RWPE2 (cell line): ENCODE measurements at regions not wholly inside any gene's neighbourhood (a gene's known extent, or its start where the extent isn't known, plus 50 kb on each side); places are given as distances from the start of the nearest gene placed in this dataset.

Experiments used
- ATAC-seq: fragments of 200-7000 bp; cut with Tn5 transposase; 3 replicates; pipeline ENCODE4 v1.9.1; 2021; ENCODE audit warnings: low read depth
- DNase-seq: peaks from one replicate; pipeline ENCODE4 v3.0.0-alpha.2; 2020; ENCODE audit warnings: low spot score
- H3K27ac ChIP-seq: fragments of 450-650 bp; 2 replicates; pipeline ENCODE4 v1.5.1; 2017; ENCODE audit warnings: mild to moderate bottlenecking; ENCODE audit not compliant: poor library complexity, severe bottlenecking
- H3K27me3 ChIP-seq: fragments of 250-450 bp; sonication (Bioruptor Pico); 2 replicates; pipeline ENCODE4 v1.5.1; 2021; ENCODE audit warnings: mild to moderate bottlenecking, moderate library complexity; ENCODE audit not compliant: insufficient read depth, poor library complexity, severe bottlenecking
- H3K36me3 ChIP-seq: fragments of 250-450 bp; sonication (Bioruptor Pico); 2 replicates; pipeline ENCODE4 v1.5.1; 2020; ENCODE audit warnings: low read depth, mild to moderate bottlenecking, moderate library complexity
- H3K4me1 ChIP-seq: fragments of 250-450 bp; sonication (Bioruptor Pico); 2 replicates; pipeline ENCODE4 v1.5.1; 2021; ENCODE audit warnings: mild to moderate bottlenecking, moderate library complexity; ENCODE audit not compliant: insufficient read depth, poor library complexity, severe bottlenecking
- H3K4me3 ChIP-seq: fragments of 250-450 bp; sonication (Bioruptor Pico); 2 replicates; pipeline ENCODE4 v1.5.1; 2021; ENCODE audit warnings: mild to moderate bottlenecking, moderate library complexity; ENCODE audit not compliant: severe bottlenecking
- H3K9me3 ChIP-seq: fragments of 250-450 bp; sonication (Bioruptor Pico); 2 replicates; pipeline ENCODE4 v1.5.1; 2021; ENCODE audit warnings: mild to moderate bottlenecking, moderate library complexity; ENCODE audit not compliant: severe bottlenecking
- TF ChIP-seq, protein P1 (sequence below): fragments of 450-650 bp; IDR thresholded peaks from one replicate; pipeline ENCODE4 v1.5.1; 2017; ENCODE audit warnings: mild to moderate bottlenecking, moderate library complexity; ENCODE audit not compliant: poor library complexity, severe bottlenecking

GRCh38 chr2:234139755-234140154 is 89.3 kb downstream of the SPP2 start:
- DNase-seq (no peak), ATAC-seq (no peak)
- Histone ChIP-seq H3K27me3 (no peaks in the 10 kb centered on the region), H3K9me3 (no peaks in the 10 kb centered on the region), H3K4me1 (peaks cover 25% of the 10 kb centered on the region), H3K4me3 (no peak overlapping the region), H3K36me3 (no peaks in the 10 kb centered on the region), H3K27ac (peak overlapping the region; percentile 89)
- TF ChIP-seq, protein P1, sequence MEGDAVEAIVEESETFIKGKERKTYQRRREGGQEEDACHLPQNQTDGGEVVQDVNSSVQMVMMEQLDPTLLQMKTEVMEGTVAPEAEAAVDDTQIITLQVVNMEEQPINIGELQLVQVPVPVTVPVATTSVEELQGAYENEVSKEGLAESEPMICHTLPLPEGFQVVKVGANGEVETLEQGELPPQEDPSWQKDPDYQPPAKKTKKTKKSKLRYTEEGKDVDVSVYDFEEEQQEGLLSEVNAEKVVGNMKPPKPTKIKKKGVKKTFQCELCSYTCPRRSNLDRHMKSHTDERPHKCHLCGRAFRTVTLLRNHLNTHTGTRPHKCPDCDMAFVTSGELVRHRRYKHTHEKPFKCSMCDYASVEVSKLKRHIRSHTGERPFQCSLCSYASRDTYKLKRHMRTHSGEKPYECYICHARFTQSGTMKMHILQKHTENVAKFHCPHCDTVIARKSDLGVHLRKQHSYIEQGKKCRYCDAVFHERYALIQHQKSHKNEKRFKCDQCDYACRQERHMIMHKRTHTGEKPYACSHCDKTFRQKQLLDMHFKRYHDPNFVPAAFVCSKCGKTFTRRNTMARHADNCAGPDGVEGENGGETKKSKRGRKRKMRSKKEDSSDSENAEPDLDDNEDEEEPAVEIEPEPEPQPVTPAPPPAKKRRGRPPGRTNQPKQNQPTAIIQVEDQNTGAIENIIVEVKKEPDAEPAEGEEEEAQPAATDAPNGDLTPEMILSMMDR: no peak

- H3K4me1 ChIP-seq: peaks cover 25% of the 10 kb centered on the region
- H3K9me3 ChIP-seq: no peaks in the 10 kb centered on the region
- peak overlapping the region; percentile 89 for H3K27ac ChIP-seq
- no peak overlapping the region for H3K4me3 ChIP-seq
- TF ChIP-seq, protein P1: no peak
- no peak for DNase-seq
- H3K36me3 ChIP-seq: no peaks in the 10 kb centered on the region
- H3K27me3 ChIP-seq: no peaks in the 10 kb centered on the region
- no peak for ATAC-seq
These were observed 88.3 kb downstream of the SPP2 start for GRCh38 chr2:234138836-234139235.

DNA sequence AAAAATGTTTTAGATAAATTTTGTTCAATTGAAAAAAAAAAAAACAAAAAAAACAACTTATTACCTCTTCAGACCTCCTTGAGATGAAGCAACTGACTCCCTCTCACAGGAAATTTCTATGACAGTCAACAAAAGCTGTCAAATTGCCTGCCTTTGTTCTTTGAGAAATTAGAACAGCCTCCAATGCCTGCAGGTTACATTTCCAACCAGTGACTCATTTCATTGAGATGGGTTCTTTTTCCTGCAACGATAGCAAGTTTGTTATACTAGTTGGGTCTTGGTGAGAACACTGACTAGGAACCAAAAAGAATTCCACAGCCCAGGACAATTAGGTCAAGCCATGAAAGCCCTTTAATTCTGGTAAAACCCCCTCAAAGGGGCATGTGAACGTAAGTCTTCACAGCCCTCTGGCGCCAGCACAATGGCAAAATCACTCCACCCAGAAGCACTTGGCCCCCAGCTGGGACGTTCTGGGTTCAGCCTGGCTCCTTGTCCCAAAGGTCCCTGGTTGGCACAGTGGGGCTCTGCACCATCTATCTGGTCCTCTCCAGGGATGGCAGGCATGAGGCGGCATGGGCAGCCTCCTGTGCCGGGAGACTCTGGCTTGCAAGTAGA is 87.0 kb downstream of the SPP2 start:
- Histone ChIP-seq H3K36me3 (no peaks in the 10 kb centered on the region), H3K27ac (peak overlapping the region; percentile 89), H3K4me3 (no peak overlapping the region), H3K4me1 (peaks cover 37% of the 10 kb centered on the region), H3K9me3 (no peaks in the 10 kb centered on the region), H3K27me3 (no peaks in the 10 kb centered on the region)
- TF ChIP-seq, protein P1: no peak
- peak; percentile 52 for ATAC-seq
- DNase-seq: no peak

GRCh38 chr2:234136461-234136860 is 86.0 kb downstream of the SPP2 start:
- TF ChIP-seq, protein P1: no peak

DNA sequence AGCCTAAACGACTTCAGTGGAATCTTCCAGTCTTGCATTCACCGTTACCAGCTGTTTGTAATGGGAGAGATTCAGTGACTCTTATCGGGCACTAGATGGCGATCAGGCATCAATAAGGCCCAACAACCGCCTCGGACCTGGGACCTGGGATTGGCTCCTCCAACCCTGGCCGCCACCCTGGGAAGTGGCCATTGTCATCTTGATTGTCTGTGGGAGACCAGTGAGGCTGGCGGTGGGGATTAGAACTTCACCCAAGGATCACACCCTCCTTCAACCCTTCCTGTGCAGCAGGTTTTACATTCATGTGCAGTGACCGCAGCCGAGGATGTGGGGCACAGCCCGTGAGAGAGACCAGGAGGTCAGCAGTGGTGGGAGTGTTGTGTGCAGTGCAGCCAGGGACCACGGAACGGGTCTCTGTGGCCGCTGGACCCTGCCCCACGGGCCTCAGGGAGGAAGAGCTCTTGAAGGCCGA is 85.3 kb downstream of the SPP2 start:
- DNase-seq (peak; percentile 75), ATAC-seq (peak; percentile 47)
- Histone ChIP-seq H3K27ac (peak overlapping the region; percentile 89), H3K4me3 (no peak overlapping the region), H3K9me3 (no peaks in the 10 kb centered on the region), H3K27me3 (no peaks in the 10 kb centered on the region), H3K4me1 (peaks cover 40% of the 10 kb centered on the region), H3K36me3 (no peaks in the 10 kb centered on the region)
- TF ChIP-seq, protein P1: peak; percentile 88

More at GRCh38 chr2:234136461-234136860, 86.0 kb downstream of the SPP2 start:
- Histone ChIP-seq H3K9me3 (no peaks in the 10 kb centered on the region), H3K4me3 (no peak overlapping the region), H3K27ac (peak overlapping the region; percentile 89), H3K36me3 (no peaks in the 10 kb centered on the region), H3K4me1 (peaks cover 40% of the 10 kb centered on the region), H3K27me3 (no peaks in the 10 kb centered on the region)
- no peak for ATAC-seq
- DNase-seq: no peak
